Stimulated activated CD8-positive, alpha-beta memory T cell treated with anti-CD3 and anti-CD28 coated beads, Interleukin-2, amount 100 ng/mL, for 48 hours (primary cell): ENCODE measurements at regions not wholly inside any gene's neighbourhood (a gene's known extent, or its start where the extent isn't known, plus 50 kb on each side); places are given as distances from the start of the nearest gene placed in this dataset.

ENCODE experiments used
- DNase-seq, 2 donors: peaks; one replicate each; pipeline ENCODE4 v3.0.0-alpha.2; 2020; ENCODE audit warnings: low read depth in 2 of 2

- DNase-seq = no peak
Measured at GRCh38 chr10:129102906-129103693, 363.9 kb upstream of the MGMT start.

- DNase-seq = no peak
Measured at GRCh38 chr10:129104266-129105045, 362.6 kb upstream of the MGMT start.

GRCh38 chr10:129105266-129105665, 361.8 kb upstream of the MGMT start:
- no peak for DNase-seq

GRCh38 chr10:129106314-129106713, 360.7 kb upstream of the MGMT start:
- DNase-seq = no peak

GRCh38 chr10:129107525-129107924, 359.5 kb upstream of the MGMT start:
- no peak for DNase-seq

- DNase-seq = no peak
Measured at GRCh38 chr10:129108378-129108777, 358.7 kb upstream of the MGMT start.

- DNase-seq = no peak
Measured at GRCh38 chr10:129108994-129109393, 358.0 kb upstream of the MGMT start.

GRCh38 chr10:129110780-129111179, 356.3 kb upstream of the MGMT start:
- DNase-seq = no peak

GRCh38 chr10:129111922-129112321, 355.1 kb upstream of the MGMT start:
- no peak for DNase-seq

- no peak for DNase-seq
Measured at GRCh38 chr10:129114588-129114987, 352.5 kb upstream of the MGMT start.

GRCh38 chr10:129116371-129116770, 350.7 kb upstream of the MGMT start:
- no peak for DNase-seq

GRCh38 chr10:129120441-129120840, 346.6 kb upstream of the MGMT start:
- no peak for DNase-seq

GRCh38 chr10:129122846-129123245, 344.2 kb upstream of the MGMT start:
- no peak for DNase-seq

- no peak for DNase-seq
Measured at GRCh38 chr10:129123428-129123827, 343.6 kb upstream of the MGMT start.

- DNase-seq = no peak
Measured at GRCh38 chr10:129126982-129127381, 340.1 kb upstream of the MGMT start.

GRCh38 chr10:129131457-129132132, 335.4 kb upstream of the MGMT start:
- DNase-seq = no peak

GRCh38 chr10:129133856-129134255, 333.2 kb upstream of the MGMT start:
- DNase-seq = no peak

GRCh38 chr10:129134371-129134770, 332.7 kb upstream of the MGMT start:
- DNase-seq = no peak

- DNase-seq = no peak
Measured at GRCh38 chr10:129135624-129136023, 331.4 kb upstream of the MGMT start.

GRCh38 chr10:129136074-129136473, 331.0 kb upstream of the MGMT start:
- DNase-seq = no peak

GRCh38 chr10:129136951-129137350, 330.1 kb upstream of the MGMT start:
- no peak for DNase-seq
